GM23338 (cell line): ENCODE measurements at regions not wholly inside any gene's neighbourhood (a gene's known extent, or its start where the extent isn't known, plus 50 kb on each side); places are given as distances from the start of the nearest gene placed in this dataset.

Source experiments
- ATAC-seq: fragments of 200-7000 bp; cut with Tn5 transposase; 3 replicates; pipeline ENCODE4 v1.9.1; 2020
- DNase-seq: peaks from one replicate; pipeline ENCODE4 v3.0.0-alpha.2; 2015; ENCODE audit warnings: low spot score
- H2AFZ ChIP-seq: fragments of 200-600 bp; sonication (generic); 2 replicates; pipeline ENCODE4 v1.8.0; 2016; ENCODE audit warnings: antibody characterized with exemption, mild to moderate bottlenecking, moderate library complexity
- H3F3A ChIP-seq: fragments of 200-600 bp; sonication (generic); replicated peaks from 2 replicates; pipeline ENCODE4 v1.8.0; 2017; ENCODE audit warnings: antibody characterized with exemption, mixed run types, low read depth
- H3K27ac ChIP-seq: fragments of 200-600 bp; sonication (generic); 2 replicates; pipeline ENCODE4 v1.6.1; 2016; ENCODE audit warnings: low read depth
- H3K27me3 ChIP-seq: fragments of 200-600 bp; sonication (generic); 2 replicates; pipeline ENCODE4 v1.8.0; 2016; ENCODE audit warnings: mild to moderate bottlenecking, mixed run types, moderate library complexity; ENCODE audit not compliant: insufficient read depth
- H3K36me3 ChIP-seq: fragments of 200-600 bp; sonication (generic); 2 replicates; pipeline ENCODE4 v1.8.0; 2016; ENCODE audit warnings: mild to moderate bottlenecking; ENCODE audit not compliant: insufficient read depth
- H3K4me1 ChIP-seq: fragments of 200-600 bp; sonication (generic); 2 replicates; pipeline ENCODE4 v1.8.0; 2016; ENCODE audit warnings: mild to moderate bottlenecking, moderate library complexity; ENCODE audit not compliant: insufficient read depth
- H3K4me2 ChIP-seq: fragments of 200-600 bp; sonication (generic); 2 replicates; pipeline ENCODE4 v1.7.1; 2017; ENCODE audit warnings: mixed run types
- H3K4me3 ChIP-seq: fragments of 200-600 bp; sonication (generic); 2 replicates; pipeline ENCODE4 v1.6.1; 2016; ENCODE audit warnings: mixed run types
- H3K79me2 ChIP-seq: fragments of 200-600 bp; sonication (generic); replicated peaks from 2 replicates; pipeline ENCODE4 v1.8.0; 2017; ENCODE audit warnings: mild to moderate bottlenecking; ENCODE audit not compliant: insufficient read depth
- H3K9me2 ChIP-seq: fragments of 200-600 bp; sonication (generic); 2 replicates; pipeline ENCODE4 v1.8.0; 2017; ENCODE audit not compliant: insufficient read depth
- H4K20me1 ChIP-seq: fragments of 200-600 bp; sonication (generic); replicated peaks from 2 replicates; pipeline ENCODE4 v1.8.0; 2017; ENCODE audit warnings: mild to moderate bottlenecking; ENCODE audit not compliant: insufficient read depth
- H3K27ac Mint-ChIP-seq: 2 replicates; pipeline ENCODE4 v1.8.0; 2020; ENCODE audit warnings: inconsistent platforms, mild to moderate bottlenecking, moderate library complexity, mixed read lengths
- H3K27me3 Mint-ChIP-seq: 3 replicates; pipeline ENCODE4 v1.8.0; 2022; ENCODE audit warnings: low read depth, mild to moderate bottlenecking, moderate library complexity, mixed read lengths, inconsistent platforms; ENCODE audit not compliant: insufficient read depth, poor library complexity
- H3K36me3 Mint-ChIP-seq: 3 replicates; pipeline ENCODE4 v1.8.0; 2021; ENCODE audit warnings: low read depth, mild to moderate bottlenecking, inconsistent platforms, moderate library complexity, mixed read lengths
- H3K4me1 Mint-ChIP-seq: 3 replicates; pipeline ENCODE4 v1.8.0; 2020; ENCODE audit warnings: mild to moderate bottlenecking, inconsistent platforms, mixed read lengths
- H3K4me3 Mint-ChIP-seq: 3 replicates; pipeline ENCODE4 v1.8.0; 2021; ENCODE audit warnings: moderate library complexity, mild to moderate bottlenecking, inconsistent platforms, mixed read lengths
- H3K9me3 Mint-ChIP-seq: 3 replicates; pipeline ENCODE4 v1.8.0; 2020; ENCODE audit warnings: moderate library complexity, mild to moderate bottlenecking, inconsistent platforms, mixed read lengths
- CREB1 ChIP-seq: fragments of 250-450 bp; sonication (Bioruptor Pico); IDR thresholded peaks from 2 replicates; pipeline ENCODE4 v1.5.0; 2020; ENCODE audit warnings: low read depth, mild to moderate bottlenecking, moderate library complexity
- EZH2 ChIP-seq: fragments of 200-600 bp; sonication (generic); IDR thresholded peaks from one replicate; pipeline ENCODE4 v1.8.0; 2017; ENCODE audit warnings: antibody characterized with exemption, mild to moderate bottlenecking, low read depth; ENCODE audit not compliant: unreplicated experiment
- EZH2phosphoT487 ChIP-seq: fragments of 200-600 bp; sonication (generic); IDR thresholded peaks from one replicate; pipeline ENCODE4 v1.8.1; 2018; ENCODE audit warnings: antibody characterized with exemption; ENCODE audit not compliant: unreplicated experiment
- JUNB ChIP-seq: IDR thresholded peaks from one replicate; pipeline ENCODE4 v1.6.1; 2016; ENCODE audit warnings: antibody characterized with exemption; ENCODE audit not compliant: unreplicated experiment
- NANOG ChIP-seq: IDR thresholded peaks from 2 replicates; pipeline ENCODE4 v1.6.1; 2016; ENCODE audit warnings: antibody characterized with exemption, borderline replicate concordance
- POLR2AphosphoS5 ChIP-seq: IDR thresholded peaks from 2 replicates; pipeline ENCODE4 v1.6.1; 2016; ENCODE audit warnings: antibody characterized with exemption, low read depth
- STAT1 ChIP-seq: IDR thresholded peaks from one replicate; pipeline ENCODE4 v1.6.1; 2016; ENCODE audit warnings: antibody characterized with exemption; ENCODE audit not compliant: unreplicated experiment
- ZNF114 ChIP-seq: fragments of 250-450 bp; sonication (Bioruptor Pico); IDR thresholded peaks from 2 replicates; pipeline ENCODE4 v1.5.0; 2020; ENCODE audit warnings: mild to moderate bottlenecking, moderate library complexity
- TF ChIP-seq, protein P1 (sequence below): IDR thresholded peaks from one replicate; pipeline ENCODE4 v1.6.1; 2018; ENCODE audit warnings: antibody characterized with exemption; ENCODE audit not compliant: unreplicated experiment
- TF ChIP-seq, protein P2 (sequence below), 2 experiments: fragments of 200-600 bp in 1 of 2; sonication (generic) in 1 of 2; conservative IDR thresholded peaks; 2 replicates each; pipeline versions ENCODE4 v1.5.1 to v1.6.1; 2016 to 2017; ENCODE audit warnings: antibody characterized with exemption in 2 of 2, low read depth in 2 of 2, mild to moderate bottlenecking in 2 of 2, moderate library complexity in 1 of 2
- TF ChIP-seq, protein P3 (sequence below): IDR thresholded peaks from 2 replicates; pipeline ENCODE4 v1.6.1; 2016; ENCODE audit warnings: antibody characterized with exemption

DNA sequence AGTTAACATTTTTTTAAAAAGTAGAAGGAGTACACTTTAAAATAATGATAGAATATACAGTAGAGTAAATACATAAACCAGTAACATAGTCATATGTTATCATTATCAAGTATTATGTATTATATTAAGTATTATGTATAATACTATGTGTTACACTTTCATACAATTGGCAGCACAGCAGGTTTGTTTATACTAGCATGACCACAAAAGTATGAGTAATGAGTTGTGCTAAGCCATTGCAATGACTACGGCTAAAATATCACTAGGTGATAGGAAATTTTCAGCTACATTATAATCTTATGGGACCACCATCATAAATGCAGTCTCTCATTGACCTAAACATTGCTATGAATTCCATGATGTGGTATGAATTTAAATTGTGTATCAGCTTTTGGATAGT, 506.0 kb downstream of the HTR1A start (continued):
- TF ChIP-seq JUNB (no peak), POLR2AphosphoS5 (no peak)

DNA sequence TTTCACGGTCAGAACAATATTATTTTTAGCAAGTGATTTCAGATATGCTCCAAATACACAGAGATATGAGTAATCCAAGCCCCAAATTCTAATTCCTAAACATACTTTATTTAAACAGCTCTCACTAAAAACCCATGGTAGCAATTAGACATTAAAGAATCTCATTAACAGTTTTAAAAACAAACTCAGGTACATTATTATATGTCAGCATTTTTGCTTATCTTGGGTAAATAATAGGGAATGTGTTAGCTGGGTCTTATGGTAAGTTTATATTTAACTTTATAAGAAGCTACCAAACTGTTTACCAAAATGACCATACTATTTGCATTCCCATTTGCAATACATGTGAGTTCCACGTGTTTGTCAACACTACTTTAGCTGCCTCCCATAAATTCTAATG, 511.1 kb downstream of the HTR1A start:
- H3K27me3 ChIP-seq, result no peaks in the 10 kb centered on the region
- no peaks in the 10 kb centered on the region for H3K36me3 ChIP-seq
- DNase-seq (no peak), ATAC-seq (no peak)
- H3F3A ChIP-seq, result no peaks in the 10 kb centered on the region
- no peaks in the 10 kb centered on the region for H3K9me3 Mint-ChIP-seq
- no peaks in the 10 kb centered on the region for H4K20me1 ChIP-seq
- H3K4me1 Mint-ChIP-seq, result peaks cover 2% of the 10 kb centered on the region; the same call in 1 of the 3 replicates
- no peak overlapping the region for H3K4me3 Mint-ChIP-seq
- no peaks in the 10 kb centered on the region for H3K79me2 ChIP-seq
- H3K9me2 ChIP-seq, result no peaks in the 10 kb centered on the region
- H3K36me3 Mint-ChIP-seq, result no peaks in the 10 kb centered on the region
- TF ChIP-seq EZH2, result no peak
- no peak for TF ChIP-seq POLR2AphosphoS5
- no peak for TF ChIP-seq JUNB
- no peak for TF ChIP-seq NANOG
- TF ChIP-seq, protein P1, sequence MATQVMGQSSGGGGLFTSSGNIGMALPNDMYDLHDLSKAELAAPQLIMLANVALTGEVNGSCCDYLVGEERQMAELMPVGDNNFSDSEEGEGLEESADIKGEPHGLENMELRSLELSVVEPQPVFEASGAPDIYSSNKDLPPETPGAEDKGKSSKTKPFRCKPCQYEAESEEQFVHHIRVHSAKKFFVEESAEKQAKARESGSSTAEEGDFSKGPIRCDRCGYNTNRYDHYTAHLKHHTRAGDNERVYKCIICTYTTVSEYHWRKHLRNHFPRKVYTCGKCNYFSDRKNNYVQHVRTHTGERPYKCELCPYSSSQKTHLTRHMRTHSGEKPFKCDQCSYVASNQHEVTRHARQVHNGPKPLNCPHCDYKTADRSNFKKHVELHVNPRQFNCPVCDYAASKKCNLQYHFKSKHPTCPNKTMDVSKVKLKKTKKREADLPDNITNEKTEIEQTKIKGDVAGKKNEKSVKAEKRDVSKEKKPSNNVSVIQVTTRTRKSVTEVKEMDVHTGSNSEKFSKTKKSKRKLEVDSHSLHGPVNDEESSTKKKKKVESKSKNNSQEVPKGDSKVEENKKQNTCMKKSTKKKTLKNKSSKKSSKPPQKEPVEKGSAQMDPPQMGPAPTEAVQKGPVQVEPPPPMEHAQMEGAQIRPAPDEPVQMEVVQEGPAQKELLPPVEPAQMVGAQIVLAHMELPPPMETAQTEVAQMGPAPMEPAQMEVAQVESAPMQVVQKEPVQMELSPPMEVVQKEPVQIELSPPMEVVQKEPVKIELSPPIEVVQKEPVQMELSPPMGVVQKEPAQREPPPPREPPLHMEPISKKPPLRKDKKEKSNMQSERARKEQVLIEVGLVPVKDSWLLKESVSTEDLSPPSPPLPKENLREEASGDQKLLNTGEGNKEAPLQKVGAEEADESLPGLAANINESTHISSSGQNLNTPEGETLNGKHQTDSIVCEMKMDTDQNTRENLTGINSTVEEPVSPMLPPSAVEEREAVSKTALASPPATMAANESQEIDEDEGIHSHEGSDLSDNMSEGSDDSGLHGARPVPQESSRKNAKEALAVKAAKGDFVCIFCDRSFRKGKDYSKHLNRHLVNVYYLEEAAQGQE, result no peak
- TF ChIP-seq, protein P2, sequence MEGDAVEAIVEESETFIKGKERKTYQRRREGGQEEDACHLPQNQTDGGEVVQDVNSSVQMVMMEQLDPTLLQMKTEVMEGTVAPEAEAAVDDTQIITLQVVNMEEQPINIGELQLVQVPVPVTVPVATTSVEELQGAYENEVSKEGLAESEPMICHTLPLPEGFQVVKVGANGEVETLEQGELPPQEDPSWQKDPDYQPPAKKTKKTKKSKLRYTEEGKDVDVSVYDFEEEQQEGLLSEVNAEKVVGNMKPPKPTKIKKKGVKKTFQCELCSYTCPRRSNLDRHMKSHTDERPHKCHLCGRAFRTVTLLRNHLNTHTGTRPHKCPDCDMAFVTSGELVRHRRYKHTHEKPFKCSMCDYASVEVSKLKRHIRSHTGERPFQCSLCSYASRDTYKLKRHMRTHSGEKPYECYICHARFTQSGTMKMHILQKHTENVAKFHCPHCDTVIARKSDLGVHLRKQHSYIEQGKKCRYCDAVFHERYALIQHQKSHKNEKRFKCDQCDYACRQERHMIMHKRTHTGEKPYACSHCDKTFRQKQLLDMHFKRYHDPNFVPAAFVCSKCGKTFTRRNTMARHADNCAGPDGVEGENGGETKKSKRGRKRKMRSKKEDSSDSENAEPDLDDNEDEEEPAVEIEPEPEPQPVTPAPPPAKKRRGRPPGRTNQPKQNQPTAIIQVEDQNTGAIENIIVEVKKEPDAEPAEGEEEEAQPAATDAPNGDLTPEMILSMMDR (conservative IDR thresholded peaks at IDR 0.05; ENCODE audit: low read depth in 2 of 2), result no peak
- TF ChIP-seq CREB1 (CRISPR knock-in tag), result no peak
- no peak for TF ChIP-seq STAT1
- TF ChIP-seq EZH2phosphoT487, result no peak
- TF ChIP-seq, protein P3, sequence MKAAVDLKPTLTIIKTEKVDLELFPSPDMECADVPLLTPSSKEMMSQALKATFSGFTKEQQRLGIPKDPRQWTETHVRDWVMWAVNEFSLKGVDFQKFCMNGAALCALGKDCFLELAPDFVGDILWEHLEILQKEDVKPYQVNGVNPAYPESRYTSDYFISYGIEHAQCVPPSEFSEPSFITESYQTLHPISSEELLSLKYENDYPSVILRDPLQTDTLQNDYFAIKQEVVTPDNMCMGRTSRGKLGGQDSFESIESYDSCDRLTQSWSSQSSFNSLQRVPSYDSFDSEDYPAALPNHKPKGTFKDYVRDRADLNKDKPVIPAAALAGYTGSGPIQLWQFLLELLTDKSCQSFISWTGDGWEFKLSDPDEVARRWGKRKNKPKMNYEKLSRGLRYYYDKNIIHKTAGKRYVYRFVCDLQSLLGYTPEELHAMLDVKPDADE, result no peak
- no peak for TF ChIP-seq ZNF114 (CRISPR knock-in tag)
- H3K27ac ChIP-seq, result no peak overlapping the region
- no peak overlapping the region for H3K27ac Mint-ChIP-seq
- no peak overlapping the region for H2AFZ ChIP-seq
- no peak overlapping the region for H3K4me2 ChIP-seq
- no peak overlapping the region for H3K4me3 ChIP-seq
- no peaks in the 10 kb centered on the region for H3K27me3 Mint-ChIP-seq
- H3K4me1 ChIP-seq, result no peaks in the 10 kb centered on the region
